ENCODE measurements at regions not wholly inside any gene's neighbourhood (a gene's known extent, or its start where the extent isn't known, plus 50 kb on each side); places are given as distances from the start of the nearest gene placed in this dataset.

GRCh38 chr3:148433665-148434064 lies 264.0 kb upstream of the AGTR1 start:
- H3K27me3 ChIP-seq (ENCODE audit: control insufficient read depth in 2 of 2, insufficient read depth in 2 of 2, low read length in 2 of 2): no peaks in the 10 kb centered on the region
- H3K4me3 ChIP-seq (ENCODE audit: low read length in 2 of 2): no peak overlapping the region
- no peaks in the 10 kb centered on the region for H3K9me3 ChIP-seq (ENCODE audit: control insufficient read depth in 2 of 2, low read length in 2 of 2)
- no peaks in the 10 kb centered on the region for H3K4me1 ChIP-seq (ENCODE audit: control insufficient read depth in 2 of 2, insufficient read depth in 2 of 2, low read length in 2 of 2)
- H3K27ac ChIP-seq (ENCODE audit: low read depth in 2 of 2, low read length in 2 of 2): no peak overlapping the region
- no peak overlapping the region for H3K9ac ChIP-seq (ENCODE audit: low read depth in 1 of 2, low read length in 2 of 2)
- H3K36me3 ChIP-seq (ENCODE audit: control insufficient read depth in 2 of 2, insufficient read depth in 2 of 2, low read length in 2 of 2): no peaks in the 10 kb centered on the region

- Histone ChIP-seq H3K4me1 (ENCODE audit: control insufficient read depth in 2 of 2, insufficient read depth in 2 of 2, low read length in 2 of 2) (no peaks in the 10 kb centered on the region), H3K9ac (ENCODE audit: low read depth in 1 of 2, low read length in 2 of 2) (no peak overlapping the region), H3K27me3 (ENCODE audit: control insufficient read depth in 2 of 2, insufficient read depth in 2 of 2, low read length in 2 of 2) (no peaks in the 10 kb centered on the region), H3K4me3 (ENCODE audit: low read length in 2 of 2) (no peak overlapping the region), H3K27ac (ENCODE audit: low read depth in 2 of 2, low read length in 2 of 2) (no peak overlapping the region), H3K9me3 (ENCODE audit: control insufficient read depth in 2 of 2, low read length in 2 of 2) (no peaks in the 10 kb centered on the region), H3K36me3 (ENCODE audit: control insufficient read depth in 2 of 2, insufficient read depth in 2 of 2, low read length in 2 of 2) (no peaks in the 10 kb centered on the region)
Observed at GRCh38 chr3:148435534-148435933, 262.2 kb upstream of the AGTR1 start.

- Histone ChIP-seq H3K9me3 (ENCODE audit: control insufficient read depth in 2 of 2, low read length in 2 of 2) (no peaks in the 10 kb centered on the region), H3K4me3 (ENCODE audit: low read length in 2 of 2) (no peak overlapping the region), H3K36me3 (ENCODE audit: control insufficient read depth in 2 of 2, insufficient read depth in 2 of 2, low read length in 2 of 2) (no peaks in the 10 kb centered on the region), H3K9ac (ENCODE audit: low read depth in 1 of 2, low read length in 2 of 2) (no peak overlapping the region), H3K4me1 (ENCODE audit: control insufficient read depth in 2 of 2, insufficient read depth in 2 of 2, low read length in 2 of 2) (no peaks in the 10 kb centered on the region), H3K27ac (ENCODE audit: low read depth in 2 of 2, low read length in 2 of 2) (no peak overlapping the region), H3K27me3 (ENCODE audit: control insufficient read depth in 2 of 2, insufficient read depth in 2 of 2, low read length in 2 of 2) (no peaks in the 10 kb centered on the region)
Observed at GRCh38 chr3:148439254-148439822, 258.4 kb upstream of the AGTR1 start.

GRCh38 chr3:148441191-148441590 lies 256.5 kb upstream of the AGTR1 start:
- Histone ChIP-seq H3K9ac (ENCODE audit: low read depth in 1 of 2, low read length in 2 of 2) (no peak overlapping the region), H3K4me1 (ENCODE audit: control insufficient read depth in 2 of 2, insufficient read depth in 2 of 2, low read length in 2 of 2) (no peaks in the 10 kb centered on the region), H3K27me3 (ENCODE audit: control insufficient read depth in 2 of 2, insufficient read depth in 2 of 2, low read length in 2 of 2) (no peaks in the 10 kb centered on the region), H3K4me3 (ENCODE audit: low read length in 2 of 2) (no peak overlapping the region), H3K27ac (ENCODE audit: low read depth in 2 of 2, low read length in 2 of 2) (no peak overlapping the region), H3K9me3 (ENCODE audit: control insufficient read depth in 2 of 2, low read length in 2 of 2) (no peaks in the 10 kb centered on the region), H3K36me3 (ENCODE audit: control insufficient read depth in 2 of 2, insufficient read depth in 2 of 2, low read length in 2 of 2) (no peaks in the 10 kb centered on the region)

- H3K36me3 ChIP-seq (ENCODE audit: control insufficient read depth in 2 of 2, insufficient read depth in 2 of 2, low read length in 2 of 2): no peaks in the 10 kb centered on the region
- no peak overlapping the region for H3K9ac ChIP-seq (ENCODE audit: low read depth in 1 of 2, low read length in 2 of 2)
- no peaks in the 10 kb centered on the region for H3K4me1 ChIP-seq (ENCODE audit: control insufficient read depth in 2 of 2, insufficient read depth in 2 of 2, low read length in 2 of 2)
- no peak overlapping the region for H3K27ac ChIP-seq (ENCODE audit: low read depth in 2 of 2, low read length in 2 of 2)
- H3K9me3 ChIP-seq (ENCODE audit: control insufficient read depth in 2 of 2, low read length in 2 of 2): no peaks in the 10 kb centered on the region
- no peaks in the 10 kb centered on the region for H3K27me3 ChIP-seq (ENCODE audit: control insufficient read depth in 2 of 2, insufficient read depth in 2 of 2, low read length in 2 of 2)
- no peak overlapping the region for H3K4me3 ChIP-seq (ENCODE audit: low read length in 2 of 2)
Observed at GRCh38 chr3:148450819-148451218, 246.9 kb upstream of the AGTR1 start.

GRCh38 chr3:148451969-148452368 lies 245.7 kb upstream of the AGTR1 start:
- Histone ChIP-seq H3K36me3 (ENCODE audit: control insufficient read depth in 2 of 2, insufficient read depth in 2 of 2, low read length in 2 of 2) (no peaks in the 10 kb centered on the region), H3K27me3 (ENCODE audit: control insufficient read depth in 2 of 2, insufficient read depth in 2 of 2, low read length in 2 of 2) (no peaks in the 10 kb centered on the region), H3K9me3 (ENCODE audit: control insufficient read depth in 2 of 2, low read length in 2 of 2) (no peaks in the 10 kb centered on the region), H3K4me1 (ENCODE audit: control insufficient read depth in 2 of 2, insufficient read depth in 2 of 2, low read length in 2 of 2) (no peaks in the 10 kb centered on the region), H3K27ac (ENCODE audit: low read depth in 2 of 2, low read length in 2 of 2) (no peak overlapping the region), H3K4me3 (ENCODE audit: low read length in 2 of 2) (no peak overlapping the region), H3K9ac (ENCODE audit: low read depth in 1 of 2, low read length in 2 of 2) (no peak overlapping the region)

- H3K36me3 ChIP-seq (ENCODE audit: control insufficient read depth in 2 of 2, insufficient read depth in 2 of 2, low read length in 2 of 2): no peaks in the 10 kb centered on the region
- no peaks in the 10 kb centered on the region for H3K4me1 ChIP-seq (ENCODE audit: control insufficient read depth in 2 of 2, insufficient read depth in 2 of 2, low read length in 2 of 2)
- no peaks in the 10 kb centered on the region for H3K9me3 ChIP-seq (ENCODE audit: control insufficient read depth in 2 of 2, low read length in 2 of 2)
- no peak overlapping the region for H3K4me3 ChIP-seq (ENCODE audit: low read length in 2 of 2)
- no peaks in the 10 kb centered on the region for H3K27me3 ChIP-seq (ENCODE audit: control insufficient read depth in 2 of 2, insufficient read depth in 2 of 2, low read length in 2 of 2)
- no peak overlapping the region for H3K27ac ChIP-seq (ENCODE audit: low read depth in 2 of 2, low read length in 2 of 2)
- no peak overlapping the region for H3K9ac ChIP-seq (ENCODE audit: low read depth in 1 of 2, low read length in 2 of 2)
Observed at GRCh38 chr3:148453781-148454191, 243.9 kb upstream of the AGTR1 start.

GRCh38 chr3:148455098-148455497 lies 242.6 kb upstream of the AGTR1 start:
- Histone ChIP-seq H3K9ac (ENCODE audit: low read depth in 1 of 2, low read length in 2 of 2) (no peak overlapping the region), H3K27me3 (ENCODE audit: control insufficient read depth in 2 of 2, insufficient read depth in 2 of 2, low read length in 2 of 2) (no peaks in the 10 kb centered on the region), H3K4me1 (ENCODE audit: control insufficient read depth in 2 of 2, insufficient read depth in 2 of 2, low read length in 2 of 2) (no peaks in the 10 kb centered on the region), H3K36me3 (ENCODE audit: control insufficient read depth in 2 of 2, insufficient read depth in 2 of 2, low read length in 2 of 2) (no peaks in the 10 kb centered on the region), H3K27ac (ENCODE audit: low read depth in 2 of 2, low read length in 2 of 2) (no peak overlapping the region), H3K4me3 (ENCODE audit: low read length in 2 of 2) (no peak overlapping the region), H3K9me3 (ENCODE audit: control insufficient read depth in 2 of 2, low read length in 2 of 2) (no peaks in the 10 kb centered on the region)

GRCh38 chr3:148457886-148458285 lies 239.8 kb upstream of the AGTR1 start:
- H3K27me3 ChIP-seq (ENCODE audit: control insufficient read depth in 2 of 2, insufficient read depth in 2 of 2, low read length in 2 of 2): no peaks in the 10 kb centered on the region
- H3K4me3 ChIP-seq (ENCODE audit: low read length in 2 of 2): no peak overlapping the region
- no peaks in the 10 kb centered on the region for H3K9me3 ChIP-seq (ENCODE audit: control insufficient read depth in 2 of 2, low read length in 2 of 2)
- H3K9ac ChIP-seq (ENCODE audit: low read depth in 1 of 2, low read length in 2 of 2): no peak overlapping the region
- H3K36me3 ChIP-seq (ENCODE audit: control insufficient read depth in 2 of 2, insufficient read depth in 2 of 2, low read length in 2 of 2): no peaks in the 10 kb centered on the region
- H3K4me1 ChIP-seq (ENCODE audit: control insufficient read depth in 2 of 2, insufficient read depth in 2 of 2, low read length in 2 of 2): no peaks in the 10 kb centered on the region
- no peak overlapping the region for H3K27ac ChIP-seq (ENCODE audit: low read depth in 2 of 2, low read length in 2 of 2)

GRCh38 chr3:148459931-148460513 lies 237.7 kb upstream of the AGTR1 start:
- no peak overlapping the region for H3K27ac ChIP-seq (ENCODE audit: low read depth in 2 of 2, low read length in 2 of 2)
- no peaks in the 10 kb centered on the region for H3K36me3 ChIP-seq (ENCODE audit: control insufficient read depth in 2 of 2, insufficient read depth in 2 of 2, low read length in 2 of 2)
- H3K9me3 ChIP-seq (ENCODE audit: control insufficient read depth in 2 of 2, low read length in 2 of 2): no peaks in the 10 kb centered on the region
- H3K27me3 ChIP-seq (ENCODE audit: control insufficient read depth in 2 of 2, insufficient read depth in 2 of 2, low read length in 2 of 2): no peaks in the 10 kb centered on the region
- no peak overlapping the region for H3K4me3 ChIP-seq (ENCODE audit: low read length in 2 of 2)
- no peaks in the 10 kb centered on the region for H3K4me1 ChIP-seq (ENCODE audit: control insufficient read depth in 2 of 2, insufficient read depth in 2 of 2, low read length in 2 of 2)
- no peak overlapping the region for H3K9ac ChIP-seq (ENCODE audit: low read depth in 1 of 2, low read length in 2 of 2)

Data from mucosa of rectum (tissue), 2 donors.